Retina (tissue), 1 donor: ENCODE measurements at regions not wholly inside any gene's neighbourhood (a gene's known extent, or its start where the extent isn't known, plus 50 kb on each side); places are given as distances from the start of the nearest gene placed in this dataset.
"Not testable (repeated sequence)": the region's sequence is repeated elsewhere in the genome, so short reads cannot be mapped to it uniquely, and the experiment has no call there.

Experiments used
- DNase-seq: peaks from one replicate; pipeline ENCODE4 v3.0.0-alpha.2; 2016

DNA sequence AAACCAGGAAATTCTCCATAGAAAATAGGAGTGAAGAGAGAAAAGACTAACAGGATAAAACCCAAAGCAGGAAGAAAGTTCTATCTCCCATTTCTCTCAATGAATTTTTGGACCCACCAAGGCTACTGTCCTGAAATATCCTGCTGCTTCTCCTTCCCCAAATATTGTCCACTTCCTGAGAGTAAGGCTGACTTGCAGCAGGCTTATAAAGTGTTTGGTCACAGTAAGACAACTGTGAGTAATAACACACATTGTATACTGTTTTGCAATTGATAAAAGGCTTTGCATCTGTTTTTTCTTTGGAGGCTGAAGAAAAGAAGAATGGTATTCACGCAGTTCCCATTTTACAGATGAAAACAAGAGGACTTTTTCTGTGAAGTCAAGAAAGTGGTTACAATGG lies 52.8 kb downstream of the FOXD4L6 start:
- not testable (repeated sequence) for DNase-seq

DNA sequence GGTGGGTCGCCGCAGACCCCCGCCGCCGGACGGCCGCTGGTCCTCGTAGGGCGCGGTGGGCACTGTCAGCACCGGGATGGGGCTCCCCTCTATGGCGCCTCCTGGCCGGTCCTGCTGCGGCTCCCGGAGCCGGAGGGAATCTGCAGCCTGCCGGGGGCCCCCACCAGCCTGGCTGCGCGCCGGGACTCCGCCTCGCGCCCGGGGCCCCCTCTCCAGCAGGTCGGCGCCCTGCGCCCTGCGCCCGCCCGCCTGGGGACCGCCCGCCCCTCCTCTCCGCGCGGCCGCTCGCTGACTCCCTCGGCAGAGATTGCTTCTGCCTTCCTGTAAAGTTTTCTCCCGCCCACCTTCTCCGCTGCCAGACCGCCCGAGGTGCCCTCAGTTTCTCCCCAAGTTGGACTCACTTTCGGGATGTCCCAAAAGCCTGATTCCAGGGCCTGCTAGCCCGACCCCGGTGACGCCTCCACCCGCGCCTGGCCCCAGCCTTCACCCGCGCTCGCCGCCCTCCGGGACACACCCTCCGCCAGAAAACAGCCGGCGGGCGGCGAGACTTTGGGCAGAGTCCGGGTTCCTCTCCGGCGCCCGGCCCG lies 54.0 kb downstream of the FOXD4L6 start:
- DNase-seq, result peak; percentile 56

DNA sequence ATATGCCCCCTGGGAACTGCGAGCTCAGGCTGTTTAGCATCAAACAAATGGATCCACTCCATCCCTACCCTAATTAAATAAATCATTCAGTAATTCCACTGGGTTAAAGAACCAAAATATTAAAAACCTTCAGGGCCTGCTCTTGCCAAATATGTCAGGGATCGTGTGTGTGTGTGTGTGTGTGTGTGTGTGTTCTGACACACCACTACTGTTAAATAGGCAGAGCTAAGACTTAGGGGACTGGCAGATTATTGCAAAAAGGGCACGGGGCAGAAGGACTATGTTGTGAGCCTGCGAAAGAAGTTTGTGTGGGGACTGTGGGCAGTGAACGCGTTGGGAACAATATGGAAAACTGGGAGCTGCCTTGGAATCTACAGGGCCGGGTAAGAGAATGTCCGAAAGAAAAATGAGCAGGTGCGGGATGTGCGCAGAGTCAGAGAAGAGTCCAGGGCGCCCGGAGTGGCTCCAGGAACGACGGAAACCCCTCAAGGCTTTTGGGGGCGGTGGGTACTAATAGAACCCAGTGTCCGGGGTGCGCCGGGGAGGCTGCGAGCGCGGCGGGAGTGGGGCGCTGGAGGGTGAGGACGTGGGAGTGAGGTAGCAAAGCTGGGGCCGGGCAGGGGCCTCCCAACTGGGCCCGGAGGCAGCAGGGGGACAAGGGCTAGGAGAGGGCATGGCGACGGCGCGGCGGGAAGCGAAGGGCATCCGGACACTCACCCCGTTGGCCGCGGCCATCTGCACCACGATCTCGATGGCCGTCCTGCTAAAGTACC lies 54.8 kb downstream of the FOXD4L6 start:
- peak; percentile 23 for DNase-seq

DNA sequence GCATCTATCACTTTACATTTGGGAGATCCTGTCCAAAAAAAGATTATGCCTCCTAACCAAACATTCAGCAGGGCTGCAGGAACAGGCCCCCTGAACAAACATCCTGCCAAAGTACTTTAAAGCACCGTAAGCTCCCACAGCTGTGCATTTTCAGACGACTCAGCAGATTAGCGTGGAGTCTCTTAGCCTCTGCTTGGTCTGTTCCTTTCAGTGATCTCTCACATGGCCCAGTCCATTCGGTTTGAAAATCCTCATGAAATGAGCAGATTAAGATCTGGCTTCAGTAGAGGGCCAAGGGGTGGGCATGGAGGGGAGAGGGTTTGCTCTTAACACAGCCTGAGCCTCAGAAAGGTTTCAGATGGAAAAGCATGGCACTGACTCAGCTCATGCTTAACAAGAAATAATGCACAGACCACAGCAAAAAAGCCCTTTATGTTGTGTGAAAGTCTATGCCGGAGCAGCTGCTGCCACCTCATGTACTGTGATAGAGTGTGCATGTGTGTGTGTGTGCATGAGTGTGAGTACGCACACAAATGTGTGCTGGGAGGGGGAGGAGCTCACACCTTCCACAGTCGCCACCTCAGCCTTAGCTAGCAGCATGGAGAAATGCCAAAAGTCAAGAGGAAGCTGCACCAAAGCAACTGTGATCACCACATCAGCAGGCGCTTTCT lies 64.2 kb downstream of the FOXD4L6 start:
- DNase-seq, result not testable (repeated sequence)

DNA sequence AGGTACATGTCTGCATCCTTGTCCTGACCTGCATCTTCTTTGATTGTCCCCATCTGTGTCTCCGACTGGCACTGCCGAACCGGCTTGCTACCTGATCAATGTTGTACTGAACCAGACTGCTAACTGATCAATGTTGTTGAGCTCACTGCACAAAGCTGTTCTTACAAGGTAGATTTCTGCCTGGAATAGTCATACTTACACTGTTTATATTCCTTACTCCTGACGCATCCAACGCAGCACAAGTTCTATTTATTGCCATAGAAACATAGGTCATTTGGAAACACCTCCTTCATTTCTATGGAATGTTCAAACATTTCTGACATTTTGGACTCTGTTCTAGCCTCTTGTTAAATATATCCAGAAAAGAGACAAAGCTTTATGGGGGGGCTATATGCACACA lies 65.2 kb downstream of the FOXD4L6 start:
- not testable (repeated sequence) for DNase-seq

DNA sequence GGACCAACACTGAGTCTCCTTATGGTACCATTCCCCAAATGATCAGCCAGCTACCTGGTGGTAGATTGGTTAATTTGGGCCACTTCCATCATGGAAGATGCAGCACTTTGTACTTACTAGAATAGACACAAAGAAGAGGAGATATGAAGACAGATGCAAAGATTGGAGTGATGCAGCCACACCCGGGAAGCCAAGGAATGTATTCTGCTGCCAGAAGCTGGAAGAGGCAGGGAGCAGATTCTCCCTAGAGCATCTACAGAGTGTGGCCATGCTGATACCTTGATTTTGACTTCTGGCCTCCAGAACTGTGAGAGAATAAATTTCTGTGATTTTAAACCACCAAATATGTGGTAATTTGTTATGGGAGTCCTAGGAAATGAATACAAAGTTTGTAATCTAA lies 68.9 kb downstream of the FOXD4L6 start:
- DNase-seq, result not testable (repeated sequence)

DNA sequence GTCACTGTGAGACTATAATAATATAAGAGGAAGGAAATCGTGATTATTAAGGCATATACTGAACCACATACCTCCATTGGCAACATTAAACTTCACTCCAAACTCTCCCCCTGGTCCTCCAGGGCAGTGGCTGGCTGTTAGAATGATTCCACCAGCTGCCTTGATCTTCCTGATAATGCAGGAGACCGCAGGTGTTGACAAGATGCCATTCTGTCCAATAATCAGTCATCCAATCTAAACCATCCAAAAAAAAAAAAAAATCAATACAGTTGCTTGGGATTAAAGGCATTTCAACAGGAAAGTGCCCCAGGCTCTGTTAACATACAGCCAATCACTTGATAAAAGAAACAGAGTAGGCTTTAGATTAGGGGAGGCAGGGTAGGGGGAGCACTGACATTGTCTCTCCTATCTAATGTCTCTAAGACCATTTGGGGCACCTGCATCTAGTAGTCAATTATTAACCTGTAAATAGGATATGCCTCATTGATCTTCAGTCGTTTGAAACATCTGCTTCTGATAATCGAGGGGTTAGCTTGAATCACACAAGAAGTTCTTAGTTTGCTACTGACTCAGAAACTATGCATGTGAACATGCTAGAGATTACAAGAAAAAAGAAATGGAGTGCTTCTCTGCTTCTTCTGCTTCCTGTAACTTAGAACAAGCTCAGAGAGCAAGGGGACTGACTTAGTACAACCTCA lies 74.7 kb downstream of the FOXD4L6 start:
- DNase-seq, result not testable (repeated sequence)

DNA sequence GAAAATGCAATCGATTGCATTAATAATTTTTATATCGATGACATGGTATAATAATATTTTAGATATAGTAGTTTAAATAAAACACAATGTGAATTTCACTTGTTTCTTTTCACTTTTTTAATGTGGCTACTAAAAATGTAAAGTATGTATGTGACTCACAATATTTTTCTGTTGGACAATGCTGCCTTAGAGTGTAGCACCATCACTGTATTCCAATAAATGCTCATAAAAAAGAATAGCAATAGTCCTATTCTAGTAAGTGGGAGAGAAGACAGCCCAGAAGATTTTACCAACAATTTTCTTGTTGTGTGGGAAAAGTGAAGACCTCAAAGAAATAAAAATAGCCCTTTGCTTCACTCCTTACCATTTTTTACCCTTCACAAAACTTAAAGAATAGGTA lies 79.8 kb downstream of the FOXD4L6 start:
- not testable (repeated sequence) for DNase-seq

DNA sequence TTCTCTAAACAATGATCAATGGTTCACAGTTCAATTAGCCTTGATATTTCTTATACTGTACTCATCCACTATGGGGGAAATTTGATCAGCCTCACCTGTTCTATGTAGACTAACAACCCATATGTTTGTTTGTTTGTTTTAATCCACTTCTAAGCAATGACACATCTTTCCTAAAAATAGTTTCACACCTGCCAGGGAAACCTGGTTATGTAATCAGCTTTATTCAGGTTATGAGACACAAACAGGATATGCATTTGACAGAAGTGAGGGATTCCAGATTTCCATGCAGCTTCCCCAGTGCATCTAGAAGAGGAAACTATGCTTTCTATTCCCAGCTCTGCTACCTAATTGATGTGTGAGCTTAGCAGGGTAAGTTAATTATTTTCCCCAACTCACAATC lies 80.7 kb downstream of the FOXD4L6 start:
- DNase-seq, result not testable (repeated sequence)

DNA sequence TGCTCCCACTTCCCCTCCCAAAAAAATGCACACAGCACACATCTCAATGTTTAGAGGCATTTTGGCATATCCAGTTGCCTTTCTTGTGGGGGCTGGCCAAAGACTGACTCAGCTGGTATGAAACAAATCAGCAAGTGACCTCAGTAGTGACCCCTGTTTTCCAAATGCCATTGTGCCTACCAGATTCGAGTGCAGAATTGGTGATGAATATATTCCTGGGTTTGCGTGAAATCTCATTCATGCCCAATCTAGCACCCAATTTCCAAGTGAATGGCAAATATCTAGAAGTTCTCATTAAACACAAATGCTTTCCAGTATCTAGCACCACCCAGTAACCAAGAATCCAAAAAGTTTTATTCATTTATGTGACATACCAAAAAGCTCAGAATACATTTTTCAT lies 83.6 kb downstream of the FOXD4L6 start:
- not testable (repeated sequence) for DNase-seq

DNA sequence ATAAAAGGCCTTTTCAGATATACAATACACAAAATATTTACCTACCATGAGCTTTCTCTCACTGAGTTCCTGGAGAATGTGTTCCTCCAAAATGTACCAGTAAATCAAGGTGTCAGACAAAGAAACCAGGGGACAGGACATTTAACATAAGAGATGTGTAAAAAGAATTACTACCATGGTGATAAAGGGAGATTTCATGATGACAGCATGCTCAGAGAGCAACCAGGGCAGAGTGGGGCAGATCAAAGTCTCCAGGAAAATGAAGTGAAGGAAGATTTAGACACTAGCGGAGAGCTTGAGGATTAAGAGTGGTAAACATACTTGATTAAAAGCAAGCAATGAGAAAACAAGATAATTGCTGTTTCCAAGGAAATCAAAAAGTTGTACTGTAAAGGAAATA lies 85.0 kb downstream of the FOXD4L6 start:
- not testable (repeated sequence) for DNase-seq

DNA sequence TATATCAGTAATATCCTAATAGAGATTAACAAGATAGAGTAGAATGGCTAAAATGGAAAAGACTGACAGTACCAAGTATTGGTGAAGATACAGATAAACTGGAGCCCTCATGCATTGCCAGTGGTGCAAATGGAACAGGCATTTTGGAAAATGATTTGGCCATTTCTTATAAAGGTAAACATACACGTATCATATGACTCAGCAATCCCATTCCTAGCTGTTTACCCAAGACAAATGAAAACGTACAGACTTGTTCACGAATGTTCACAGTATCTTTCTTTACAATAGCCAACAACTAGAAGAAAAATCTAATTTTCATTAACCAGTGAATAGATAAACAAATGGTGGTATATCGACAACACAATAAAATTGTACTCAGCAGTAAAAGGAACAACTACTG lies 86.4 kb downstream of the FOXD4L6 start:
- DNase-seq, result not testable (repeated sequence)

DNA sequence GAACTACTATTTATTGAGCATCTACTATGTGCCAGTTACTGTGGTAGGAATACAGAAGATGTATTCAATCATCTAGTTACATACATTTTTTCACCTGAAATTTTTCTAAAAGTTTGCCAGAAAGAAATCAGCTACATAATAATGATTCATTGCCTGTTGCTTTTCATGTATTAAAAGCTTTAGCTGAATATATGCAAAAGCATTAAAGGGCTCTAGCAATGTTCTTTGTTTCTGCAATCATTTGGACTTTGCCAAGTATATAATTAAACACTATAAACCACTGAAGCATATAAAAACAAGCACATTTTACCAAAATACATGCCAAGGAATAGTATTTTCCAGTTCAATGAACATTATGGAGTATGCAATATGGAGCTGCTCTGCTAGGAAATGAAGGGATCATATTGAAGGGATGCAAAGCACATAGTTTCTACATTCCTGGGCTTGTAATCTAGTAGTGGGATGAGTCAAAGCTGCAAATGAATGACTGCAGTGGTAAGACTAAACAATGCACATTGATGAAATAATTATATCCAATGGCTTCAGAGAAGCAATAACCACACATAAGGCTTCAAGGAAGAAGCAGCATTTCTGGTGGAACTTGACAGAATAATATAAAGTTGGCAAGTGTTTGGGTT lies 87.7 kb downstream of the FOXD4L6 start:
- DNase-seq, result not testable (repeated sequence)

DNA sequence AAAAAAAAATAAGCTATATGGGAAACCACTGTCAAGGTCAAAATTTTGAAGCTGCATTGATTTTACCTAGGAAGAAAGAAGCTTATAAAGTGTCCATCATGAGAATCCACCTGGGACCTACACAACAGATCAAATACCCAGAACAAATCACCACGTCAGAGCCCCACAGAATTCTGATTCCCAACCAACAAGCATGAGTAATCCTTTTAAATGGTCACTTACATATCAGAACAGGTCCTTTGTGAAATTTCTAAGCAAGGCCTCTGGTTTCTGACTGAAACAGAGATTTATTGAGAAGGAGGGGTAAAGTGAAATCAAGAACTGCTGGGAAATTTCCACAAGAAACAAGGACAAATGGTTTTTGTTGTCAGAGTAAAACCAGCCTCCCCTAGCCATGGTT lies 93.2 kb downstream of the FOXD4L6 start:
- DNase-seq, result not testable (repeated sequence)

DNA sequence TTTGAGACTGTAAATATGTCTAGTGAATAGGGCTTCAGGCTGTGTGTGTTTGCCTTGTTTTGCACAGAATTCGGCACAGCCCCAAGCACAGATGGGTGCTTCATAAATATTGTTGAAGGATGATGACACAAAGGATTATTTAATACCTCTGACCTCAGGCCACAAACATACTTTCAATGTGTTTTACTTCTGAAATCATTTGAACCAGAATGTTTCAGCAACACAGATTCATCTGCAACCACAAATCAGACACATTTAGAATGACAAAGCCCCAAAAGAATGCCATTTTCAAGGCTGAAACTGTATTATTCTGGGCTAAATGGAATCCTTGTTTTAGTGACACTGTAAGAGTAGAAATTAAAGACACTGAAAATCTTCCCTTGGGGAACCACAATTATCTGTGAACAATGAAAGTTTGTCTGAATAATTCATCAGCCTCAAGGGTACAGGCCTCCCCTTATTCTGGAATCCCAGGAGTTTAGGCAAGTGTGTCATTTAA lies 93.7 kb downstream of the FOXD4L6 start:
- DNase-seq, result not testable (repeated sequence)

DNA sequence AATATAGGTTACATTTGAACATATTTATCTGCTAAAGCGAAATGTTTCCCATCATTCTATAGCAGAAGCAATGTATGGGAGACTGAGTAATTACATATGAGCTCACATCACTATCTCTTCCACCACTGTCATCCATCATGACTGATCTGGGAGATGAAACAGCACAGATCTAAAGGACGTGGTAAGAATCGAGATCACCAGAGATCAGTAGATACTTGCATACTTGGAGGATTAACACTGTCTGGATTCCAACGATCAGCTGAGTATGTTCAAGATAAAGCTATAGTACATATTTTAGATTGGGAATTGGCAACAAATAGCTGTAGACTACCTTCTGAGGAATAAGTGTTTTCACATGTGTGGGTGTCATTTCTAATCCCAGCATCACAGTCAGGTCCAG lies 94.6 kb downstream of the FOXD4L6 start:
- DNase-seq, result not testable (repeated sequence)

DNA sequence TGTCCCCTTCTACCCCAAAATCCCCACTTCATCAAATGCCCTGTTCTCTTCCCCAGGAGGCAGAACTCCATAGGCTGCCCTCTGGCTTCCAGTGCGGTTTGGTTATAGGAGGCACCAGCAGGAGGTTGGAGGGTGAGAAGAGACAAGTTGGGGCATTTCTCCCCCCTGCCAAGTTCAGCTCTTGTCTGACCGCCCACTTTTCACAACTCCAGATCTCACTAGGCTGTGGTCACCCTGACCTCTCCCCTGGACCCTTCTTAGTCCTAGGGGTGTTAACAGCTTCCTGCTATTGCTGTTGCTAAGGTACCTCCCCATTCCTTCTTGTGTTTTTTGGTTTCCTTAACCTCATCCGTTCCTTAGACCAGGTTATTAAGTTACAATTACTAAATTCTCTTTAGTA lies 95.1 kb downstream of the FOXD4L6 start:
- DNase-seq, result not testable (repeated sequence)

DNA sequence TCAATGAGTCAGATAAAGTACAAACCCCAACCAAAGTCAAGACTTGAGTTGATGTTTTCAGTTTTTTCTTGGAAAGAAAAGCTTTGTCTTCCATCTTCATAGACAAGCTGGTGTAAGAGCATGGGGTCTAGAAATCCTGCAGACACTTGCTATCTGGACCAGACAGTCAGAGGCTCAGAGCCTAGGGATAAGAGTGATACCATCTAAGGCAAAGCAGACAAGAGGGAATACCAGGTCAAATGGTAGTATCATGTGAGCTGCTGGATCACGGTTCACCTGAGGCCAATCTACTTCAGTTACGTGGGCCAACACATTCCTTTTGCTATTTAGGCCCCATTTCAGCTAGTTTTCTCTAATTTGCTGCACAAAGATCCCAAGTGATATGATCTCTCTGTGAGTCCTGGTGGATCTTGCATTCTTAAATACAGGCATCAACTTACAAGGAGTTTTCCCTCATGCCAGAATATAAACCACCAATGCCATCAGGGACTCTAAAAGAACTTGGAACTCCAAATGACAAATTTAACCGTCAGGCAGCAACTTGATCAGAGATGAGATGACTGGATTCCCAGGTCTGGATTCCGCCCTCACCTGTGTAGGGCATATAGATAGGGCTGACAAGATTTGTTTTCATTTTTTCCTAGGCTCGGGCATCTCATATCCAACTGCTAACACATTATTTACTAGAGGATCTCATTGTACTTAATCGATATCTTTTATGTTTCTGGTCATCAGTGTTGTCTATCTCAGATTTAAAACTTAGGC lies 101.4 kb downstream of the FOXD4L6 start:
- not testable (repeated sequence) for DNase-seq

DNA sequence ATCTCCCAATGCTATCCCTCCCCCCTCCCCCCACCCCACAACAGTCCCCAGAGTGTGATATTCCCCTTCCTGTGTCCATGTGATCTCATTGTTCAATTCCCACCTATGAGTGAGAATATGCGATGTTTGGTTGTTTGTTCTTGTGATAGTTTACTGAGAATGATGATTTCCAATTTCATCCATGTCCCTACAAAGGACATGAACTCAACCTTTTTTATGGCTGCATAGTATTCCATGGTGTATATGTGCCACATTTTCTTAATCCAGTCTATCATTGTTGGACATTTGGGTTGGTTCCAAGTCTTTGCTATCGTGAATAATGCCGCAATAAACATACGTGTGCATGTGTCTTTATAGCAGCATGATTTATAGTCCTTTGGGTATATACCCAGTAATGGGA lies 106.1 kb downstream of the FOXD4L6 start:
- DNase-seq, result not testable (repeated sequence)

DNA sequence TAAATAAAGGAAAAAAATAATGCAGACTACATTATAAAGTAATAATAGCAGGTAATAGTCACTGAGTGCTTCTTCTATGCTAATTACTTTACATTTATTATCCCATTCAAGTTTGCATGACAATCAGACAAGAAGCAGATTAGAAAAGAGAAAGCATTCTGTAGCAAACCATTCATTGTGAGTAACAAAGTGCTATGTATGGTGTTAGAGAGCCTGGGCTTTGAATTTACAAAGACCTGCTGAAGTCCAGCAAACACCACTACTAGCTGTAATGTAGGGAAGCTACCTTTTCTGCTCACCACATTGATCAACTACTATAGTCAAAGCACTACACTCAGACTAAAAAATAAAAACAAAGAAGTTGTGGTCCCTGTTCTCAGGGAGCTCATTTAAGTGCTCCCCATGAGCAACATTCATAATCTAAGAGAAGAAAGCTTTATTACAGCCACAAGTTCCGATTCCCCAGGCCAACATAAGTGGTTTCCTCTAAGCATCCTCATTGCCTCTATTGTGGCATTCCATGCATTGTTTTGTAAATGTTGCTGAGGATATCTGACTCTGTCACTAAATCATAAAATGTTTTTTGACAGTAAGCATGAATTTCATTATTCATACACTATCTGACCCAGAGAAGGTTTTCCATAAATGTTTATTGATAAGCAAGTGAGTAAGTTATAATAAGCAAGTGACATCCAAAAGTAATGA lies 108.5 kb downstream of the FOXD4L6 start:
- not testable (repeated sequence) for DNase-seq

DNA sequence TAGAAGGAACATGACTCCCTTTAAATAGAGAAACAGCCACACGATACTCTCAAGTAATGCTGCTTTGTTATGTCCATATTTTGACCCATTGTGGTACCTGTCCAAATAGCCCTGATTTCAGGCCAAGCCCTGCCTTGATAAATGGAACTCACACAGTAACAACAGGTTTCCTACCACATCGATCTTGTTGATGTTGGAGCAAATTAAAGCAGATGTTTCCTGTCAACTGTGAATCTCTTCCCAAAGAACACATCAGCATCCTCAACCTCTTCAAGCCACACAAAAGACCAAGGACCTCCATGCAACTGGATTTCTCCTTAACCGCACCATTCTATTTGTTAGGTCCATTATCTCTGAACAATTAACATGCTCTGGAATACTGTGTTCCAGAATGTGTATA lies 109.5 kb downstream of the FOXD4L6 start:
- DNase-seq, result not testable (repeated sequence)
